HG03354 (cell line): ENCODE measurements at regions not wholly inside any gene's neighbourhood (a gene's known extent, or its start where the extent isn't known, plus 50 kb on each side); places are given as distances from the start of the nearest gene placed in this dataset.
"Not testable (repeated sequence)": the region's sequence is repeated elsewhere in the genome, so short reads cannot be mapped to it uniquely, and the experiment has no call there.

Source experiments
- ATAC-seq: cut with Tn5 transposase; IDR thresholded peaks from one replicate; pipeline ENCODE4 v1.9.1; 2021; ENCODE audit warnings: mild to moderate bottlenecking; ENCODE audit not compliant: unreplicated experiment, poor library complexity, severe bottlenecking

DNA sequence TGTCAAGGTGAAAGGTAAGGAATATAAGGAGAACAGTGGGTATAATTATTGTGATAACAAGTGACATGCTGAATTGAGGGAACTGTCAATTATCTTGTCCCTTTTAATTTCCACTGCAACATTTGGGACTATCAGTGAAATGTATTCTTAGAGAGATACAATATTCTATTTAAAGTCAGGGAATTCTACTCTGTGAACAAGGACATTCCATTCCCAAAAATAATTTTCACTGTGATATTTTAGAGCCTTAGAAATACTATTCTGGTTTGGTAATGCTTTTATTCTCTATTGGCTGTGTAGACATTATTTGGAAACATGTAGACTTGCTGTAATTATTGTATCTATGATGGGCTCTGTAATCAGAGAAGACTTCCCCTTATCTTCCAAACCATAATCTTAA is 248.0 kb upstream of the PCSK5 start:
- no peak for ATAC-seq

DNA sequence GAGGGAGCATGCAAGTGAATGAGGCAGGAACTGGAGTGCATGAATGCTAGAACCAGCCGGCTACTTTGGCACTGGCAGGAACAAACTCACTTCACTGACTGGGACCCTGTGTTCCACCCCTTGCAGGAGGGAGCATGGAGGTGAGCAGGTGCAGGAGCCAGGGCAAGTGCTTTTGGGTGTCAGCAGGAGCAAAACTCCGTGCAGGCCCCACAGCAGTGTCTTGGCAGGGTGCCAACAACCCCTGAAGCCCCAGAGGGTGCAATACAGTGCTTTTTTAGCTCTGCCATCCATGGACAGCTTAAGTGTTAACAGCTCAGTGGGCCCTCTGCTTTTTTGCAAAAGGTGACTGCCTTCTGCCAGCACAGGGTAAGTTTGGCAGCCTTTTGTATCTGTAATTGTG is 245.8 kb upstream of the PCSK5 start:
- no peak for ATAC-seq

DNA sequence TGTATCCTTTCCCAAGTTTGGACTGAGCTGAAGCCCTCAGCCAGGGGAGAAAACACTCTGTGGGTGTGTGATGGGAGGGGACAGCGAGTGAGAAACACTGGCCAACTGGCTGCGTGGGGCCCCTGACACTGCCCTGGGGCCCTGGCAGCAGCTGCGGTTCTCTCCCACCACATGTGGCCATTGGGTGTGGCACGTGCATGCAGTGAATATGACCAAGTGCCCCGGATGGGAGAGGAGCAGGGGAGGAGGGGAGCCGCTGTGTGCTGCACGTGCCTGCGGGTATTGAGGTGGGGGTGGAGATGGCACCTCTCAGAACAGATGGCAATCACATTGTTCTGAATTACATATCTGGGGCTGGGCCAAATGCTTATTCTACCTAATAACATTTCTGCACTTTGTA is 242.4 kb upstream of the PCSK5 start:
- ATAC-seq = no peak

DNA sequence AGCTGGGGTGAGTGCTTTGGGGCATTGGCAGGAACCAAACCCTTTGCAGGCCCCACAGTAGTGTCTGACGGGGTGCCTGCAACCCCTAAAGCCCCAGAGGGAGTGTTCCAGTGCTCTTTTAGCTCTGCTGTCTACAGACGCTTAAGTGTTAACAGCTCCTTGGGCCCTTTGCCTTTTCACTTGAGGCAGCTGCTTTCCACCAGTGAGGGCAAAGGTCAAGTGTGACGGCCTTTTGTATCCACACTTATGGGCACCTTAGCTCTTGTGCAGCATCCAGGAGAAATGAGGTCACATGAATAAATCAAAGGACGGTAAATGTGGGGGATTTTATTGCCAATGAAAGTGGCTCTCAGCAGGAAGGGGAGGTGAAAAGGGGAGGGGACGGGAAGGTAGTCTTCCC is 241.4 kb upstream of the PCSK5 start:
- ATAC-seq = no peak

DNA sequence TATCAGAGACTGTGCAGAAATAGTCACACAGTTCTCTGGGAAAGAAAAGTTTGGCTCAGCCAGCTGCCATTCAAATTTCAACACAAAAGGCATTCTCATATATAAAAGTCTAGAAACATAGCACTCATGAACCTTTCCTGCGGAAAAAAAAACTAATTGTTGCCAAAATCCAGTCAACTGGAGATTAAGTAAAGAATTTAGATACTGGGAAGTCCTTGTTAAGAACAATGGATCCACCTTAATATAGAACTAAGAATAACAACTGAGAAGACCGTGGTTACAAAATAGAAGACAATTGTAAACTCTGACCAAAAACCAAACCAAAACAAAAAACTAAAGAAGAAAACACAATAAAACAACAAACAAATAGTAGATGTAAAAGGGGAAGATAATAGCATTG is 238.8 kb upstream of the PCSK5 start:
- no peak for ATAC-seq

DNA sequence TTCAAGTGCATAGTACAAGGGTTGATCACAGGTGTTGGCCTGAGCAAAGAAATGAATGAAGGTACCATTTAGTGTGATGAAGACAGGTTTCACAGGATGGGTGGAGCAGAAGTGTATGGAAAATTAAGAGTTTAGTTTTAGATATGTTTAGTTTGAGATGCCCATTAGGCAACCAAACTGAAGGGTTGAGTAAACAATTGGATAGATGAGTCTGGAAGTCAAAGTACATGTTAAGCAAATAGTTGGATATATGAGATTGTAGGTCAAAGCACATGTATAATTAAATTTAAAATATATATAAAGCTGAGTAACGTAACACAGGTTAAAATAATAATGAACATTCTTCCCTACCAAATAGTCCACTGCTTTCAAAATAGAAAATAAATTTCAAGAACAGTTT is 237.1 kb upstream of the PCSK5 start:
- no peak for ATAC-seq

GRCh38 chr9:75653750-75654149 is 236.7 kb upstream of the PCSK5 start:
- ATAC-seq = no peak

DNA sequence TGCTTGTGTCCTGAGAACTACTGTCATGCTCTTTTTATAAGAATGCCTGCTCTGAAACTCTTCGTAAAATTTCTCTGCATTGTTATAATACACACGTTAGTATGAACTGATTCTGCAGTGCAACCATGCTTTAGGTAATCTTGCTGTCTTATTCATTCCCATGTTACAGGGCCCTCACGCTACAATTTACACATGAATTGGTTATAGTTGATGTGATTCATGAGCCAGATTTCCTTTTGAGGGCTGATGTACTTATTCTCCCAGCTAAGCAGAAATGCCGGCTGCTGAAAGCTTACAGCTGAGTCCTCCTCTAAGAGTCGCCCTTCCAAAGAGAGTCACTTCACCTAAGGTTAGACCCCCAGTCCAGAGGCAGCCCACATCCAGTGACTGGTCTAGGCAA is 233.5 kb upstream of the PCSK5 start:
- no peak for ATAC-seq

DNA sequence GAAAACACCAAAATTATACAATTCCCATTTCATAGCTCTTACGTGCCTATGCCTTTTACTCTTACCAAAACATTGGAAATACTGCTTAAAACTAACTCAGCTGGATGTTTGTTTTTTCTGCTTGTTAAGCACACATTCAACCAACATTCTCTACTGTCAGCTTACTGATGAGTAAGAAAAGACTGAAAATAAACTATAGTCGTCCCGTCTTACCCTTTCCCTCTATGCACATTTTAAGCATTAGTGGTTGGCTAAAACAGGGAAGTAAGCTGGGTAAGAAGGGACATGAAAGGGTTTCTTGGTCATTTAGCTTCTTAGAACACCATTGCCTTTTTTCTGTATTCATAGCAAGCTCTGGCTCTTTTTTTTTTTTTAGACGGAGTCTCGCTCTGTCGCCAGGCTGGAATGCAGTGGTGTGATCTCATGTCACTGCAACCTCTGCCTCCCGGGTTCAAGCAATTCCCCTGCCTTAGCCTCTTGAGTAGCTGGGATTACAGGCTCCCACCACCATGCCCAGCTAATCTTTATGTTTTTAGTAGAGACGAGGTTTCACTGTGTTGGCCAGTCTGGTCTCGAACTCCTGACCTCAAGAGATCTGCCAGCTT is 232.1 kb upstream of the PCSK5 start:
- no peak for ATAC-seq

DNA sequence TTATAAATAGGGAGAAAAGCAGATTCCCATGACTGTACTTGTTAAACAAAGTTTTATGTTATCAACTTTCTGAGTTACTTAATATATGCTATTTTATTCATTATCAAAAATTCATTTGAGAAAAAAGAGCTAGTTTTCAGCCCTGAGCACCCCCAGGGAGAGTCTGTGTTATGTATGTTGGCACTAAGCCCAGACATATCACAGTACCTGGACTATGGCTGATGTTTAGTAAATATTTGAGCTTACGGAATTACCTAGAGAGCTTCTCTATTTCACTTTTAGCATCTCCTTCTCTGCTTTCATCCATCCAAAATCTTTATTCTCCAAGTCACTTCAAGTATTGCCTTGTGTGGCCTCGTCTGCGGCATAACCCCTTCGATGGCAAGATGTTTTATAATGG is 225.9 kb upstream of the PCSK5 start:
- ATAC-seq = no peak

DNA sequence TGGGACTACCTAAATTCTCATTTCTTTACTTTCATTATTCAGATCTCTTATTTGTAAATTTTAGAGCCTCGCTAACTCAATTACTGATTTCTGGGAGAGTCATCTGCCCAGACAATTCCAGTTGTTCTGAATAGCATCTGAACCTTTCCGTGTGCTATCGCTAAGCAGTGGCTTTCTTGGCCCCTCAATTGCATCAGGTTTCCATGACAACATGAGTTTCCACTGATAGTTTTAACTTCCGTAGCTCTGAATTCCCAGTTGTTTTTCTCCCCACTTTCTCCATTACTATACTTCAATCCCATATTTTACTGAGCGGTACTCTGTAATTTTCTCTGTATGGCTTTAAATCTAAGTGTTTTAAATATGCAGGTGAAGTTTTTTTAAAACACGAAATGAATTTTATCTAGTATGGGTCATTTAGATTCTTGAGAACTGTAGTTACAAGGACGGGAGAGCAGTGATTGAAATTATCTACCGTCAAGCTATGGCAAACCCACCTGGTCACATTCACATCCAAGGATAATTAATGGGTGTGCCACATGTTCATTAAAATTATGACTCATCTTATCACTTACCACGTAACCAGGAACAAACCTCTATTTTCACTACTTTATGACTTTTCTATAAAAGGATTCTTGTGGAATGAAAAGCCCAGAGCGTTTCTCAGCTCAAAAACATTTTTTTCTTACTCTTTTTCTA is 223.5 kb upstream of the PCSK5 start:
- ATAC-seq = no peak

- no peak for ATAC-seq
Measured at GRCh38 chr9:75669721-75670120, 220.8 kb upstream of the PCSK5 start.

GRCh38 chr9:75671354-75671753 is 219.1 kb upstream of the PCSK5 start:
- ATAC-seq = no peak

- no peak for ATAC-seq
Measured at GRCh38 chr9:75672478-75672877, 218.0 kb upstream of the PCSK5 start.

- no peak for ATAC-seq
Measured at GRCh38 chr9:75683591-75683990, 206.9 kb upstream of the PCSK5 start.

DNA sequence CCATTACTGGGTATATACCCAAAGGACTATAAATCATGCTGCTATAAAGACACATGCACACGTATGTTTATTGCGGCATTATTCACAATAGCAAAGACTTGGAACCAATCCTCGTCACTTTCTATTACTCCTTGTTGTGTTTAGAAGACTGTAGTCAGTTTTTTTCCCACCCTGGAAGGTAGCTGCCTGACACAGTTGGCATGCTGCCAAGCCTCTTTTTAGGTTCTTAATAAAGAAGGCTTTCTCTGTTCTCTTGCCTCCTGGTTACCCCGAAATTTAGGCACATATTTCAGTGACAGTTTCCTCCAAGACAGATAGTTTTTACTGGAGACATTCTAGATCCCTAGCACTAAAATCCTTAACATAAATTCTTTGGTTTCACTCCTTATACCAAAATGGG is 205.4 kb upstream of the PCSK5 start:
- no peak for ATAC-seq

DNA sequence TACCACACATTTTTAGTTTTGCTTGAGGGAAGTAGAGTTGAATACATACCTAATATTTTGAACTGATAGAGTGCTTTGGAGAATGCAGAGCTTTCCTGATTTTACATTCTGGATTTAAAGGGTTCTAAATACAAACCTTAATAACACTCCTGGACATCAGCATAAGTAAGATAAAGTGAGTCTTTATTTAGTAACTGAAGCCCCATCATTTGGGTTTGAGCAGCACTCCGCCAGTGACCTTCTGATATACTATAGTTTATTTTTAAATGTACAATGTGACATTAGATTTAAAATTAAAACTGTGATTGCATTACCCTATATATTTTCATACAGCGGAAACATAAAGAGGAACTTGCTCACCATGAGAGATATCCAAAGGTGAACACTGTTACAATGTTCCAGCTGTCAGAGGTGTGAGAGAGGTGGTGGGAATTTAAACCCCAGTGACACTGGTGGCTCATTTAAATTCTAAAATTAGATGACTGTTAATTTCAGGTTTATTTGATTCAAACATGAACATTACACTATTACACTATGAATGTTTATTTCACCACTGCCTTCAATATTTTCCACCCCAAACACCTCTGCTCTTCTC is 203.0 kb upstream of the PCSK5 start:
- no peak for ATAC-seq

GRCh38 chr9:75690551-75690950 is 199.9 kb upstream of the PCSK5 start:
- not testable (repeated sequence) for ATAC-seq

- ATAC-seq = no peak
Measured at GRCh38 chr9:75691408-75691807, 199.1 kb upstream of the PCSK5 start.

DNA sequence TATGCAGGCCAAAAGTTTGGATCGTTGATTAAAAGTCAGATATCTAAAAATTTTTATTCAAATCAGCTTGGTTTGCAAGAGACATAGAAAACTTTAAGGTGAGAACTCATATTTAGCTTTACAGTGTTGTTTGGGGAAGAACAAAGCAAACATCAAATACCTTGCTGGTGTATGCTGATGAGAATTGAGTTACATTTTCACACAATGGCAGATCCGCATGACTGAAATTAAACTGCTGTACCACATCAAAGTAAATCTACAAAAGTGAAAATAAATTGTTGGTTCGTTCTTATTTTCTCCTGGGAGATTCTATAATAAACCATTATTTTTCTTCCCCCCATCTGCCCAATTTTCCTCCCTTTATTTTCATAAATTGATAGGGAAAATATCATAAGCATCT is 198.2 kb upstream of the PCSK5 start:
- no peak for ATAC-seq

- ATAC-seq = no peak
Measured at GRCh38 chr9:75695921-75696320, 194.6 kb upstream of the PCSK5 start.
